GM19468 (cell line): ENCODE measurements at regions not wholly inside any gene's neighbourhood (a gene's known extent, or its start where the extent isn't known, plus 50 kb on each side); places are given as distances from the start of the nearest gene placed in this dataset.

Source experiments
- ATAC-seq: cut with Tn5 transposase; IDR thresholded peaks from one replicate; pipeline ENCODE4 v1.9.1; 2021; ENCODE audit warnings: mild to moderate bottlenecking, moderate library complexity, moderate number of reproducible peaks; ENCODE audit not compliant: unreplicated experiment; ENCODE audit errors: extremely low read depth

DNA sequence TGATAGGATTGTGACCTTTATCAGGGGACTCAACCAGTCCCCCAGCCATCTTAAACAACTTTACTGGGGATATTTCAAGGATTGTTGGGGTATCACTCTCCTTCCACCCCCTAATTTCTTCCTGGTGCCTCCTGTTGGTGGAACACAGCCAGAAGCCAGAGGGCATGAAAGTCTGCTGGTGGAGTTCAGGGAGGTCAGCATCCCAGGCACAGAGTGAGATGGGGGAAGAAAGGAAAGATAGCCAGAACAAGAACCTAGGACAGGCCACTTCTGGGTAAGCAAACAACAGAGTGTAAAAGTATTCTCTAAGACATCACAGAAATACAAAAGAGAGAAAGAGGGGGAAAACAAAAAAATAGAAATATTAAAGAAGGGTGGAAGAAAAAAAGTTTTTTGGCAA lies 101.8 kb downstream of the SPRY2 start:
- ATAC-seq = no peak

DNA sequence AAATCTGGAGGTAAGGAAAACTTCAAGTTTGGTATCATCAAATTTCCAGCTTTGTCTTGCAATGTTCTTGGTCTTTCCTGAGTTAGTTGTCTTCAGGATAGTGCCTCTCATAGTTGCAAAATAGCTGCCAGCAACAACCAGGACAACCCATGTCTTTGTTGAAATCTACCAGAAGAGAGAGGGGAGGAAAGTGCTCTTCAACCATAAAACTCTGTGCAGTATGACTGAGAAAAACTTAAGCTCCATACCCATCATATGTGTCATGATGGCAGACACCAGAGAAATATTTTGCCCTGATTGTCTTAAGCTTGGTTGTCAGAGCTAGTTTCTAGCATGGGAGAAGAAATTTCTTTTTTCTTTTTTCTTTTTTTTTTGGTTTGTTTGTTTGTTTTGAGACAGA lies 103.3 kb downstream of the SPRY2 start:
- ATAC-seq = no peak

- ATAC-seq = no peak
These were observed 105.0 kb downstream of the SPRY2 start for GRCh38 chr13:80235967-80236302.

GRCh38 chr13:80235166-80235966 lies 105.6 kb downstream of the SPRY2 start:
- ATAC-seq = peak; percentile 83

- no peak for ATAC-seq
These were observed 113.3 kb downstream of the SPRY2 start for GRCh38 chr13:80227645-80228044.

DNA sequence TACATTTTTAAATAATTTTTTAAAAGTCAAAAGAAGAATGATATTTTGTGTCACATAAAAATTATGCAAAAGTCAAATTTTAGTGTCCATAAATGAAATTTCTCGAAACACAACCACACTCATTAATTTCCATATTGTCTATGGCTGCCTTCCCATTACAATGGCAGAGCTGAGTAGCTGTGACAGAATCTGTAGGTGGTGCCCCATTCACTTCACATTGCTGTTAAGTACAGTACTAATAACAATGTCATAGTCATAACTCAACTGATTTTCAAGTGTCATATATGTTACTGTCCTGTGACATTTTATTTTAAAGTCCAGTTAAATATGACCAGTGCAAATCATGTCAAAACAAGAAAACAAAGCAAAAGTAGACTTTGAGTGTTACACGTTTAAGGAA lies 114.3 kb downstream of the SPRY2 start:
- no peak for ATAC-seq

DNA sequence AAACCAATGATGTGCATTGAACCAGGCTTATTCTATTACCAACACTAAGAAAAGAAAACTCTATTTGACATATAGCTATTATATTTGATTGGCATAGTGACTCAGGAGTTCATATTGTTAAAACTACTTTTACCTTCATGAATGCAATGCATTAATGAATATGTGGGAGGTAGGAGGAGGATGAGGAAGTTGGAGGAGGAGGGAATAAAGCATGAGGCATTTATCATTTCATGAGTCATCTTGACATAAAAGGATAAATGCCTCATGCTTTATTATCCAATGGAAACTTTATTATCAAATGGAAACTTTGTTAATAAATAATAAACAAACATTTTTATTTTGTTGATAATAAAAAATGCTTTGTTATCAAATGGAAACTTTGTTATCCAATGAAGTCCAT lies 116.5 kb downstream of the SPRY2 start:
- ATAC-seq = no peak

- ATAC-seq = no peak
These were observed 123.1 kb downstream of the SPRY2 start for GRCh38 chr13:80217614-80218456.

- no peak for ATAC-seq
These were observed 125.6 kb downstream of the SPRY2 start for GRCh38 chr13:80215368-80215767.

- ATAC-seq = no peak
These were observed 126.4 kb downstream of the SPRY2 start for GRCh38 chr13:80214521-80214991.

DNA sequence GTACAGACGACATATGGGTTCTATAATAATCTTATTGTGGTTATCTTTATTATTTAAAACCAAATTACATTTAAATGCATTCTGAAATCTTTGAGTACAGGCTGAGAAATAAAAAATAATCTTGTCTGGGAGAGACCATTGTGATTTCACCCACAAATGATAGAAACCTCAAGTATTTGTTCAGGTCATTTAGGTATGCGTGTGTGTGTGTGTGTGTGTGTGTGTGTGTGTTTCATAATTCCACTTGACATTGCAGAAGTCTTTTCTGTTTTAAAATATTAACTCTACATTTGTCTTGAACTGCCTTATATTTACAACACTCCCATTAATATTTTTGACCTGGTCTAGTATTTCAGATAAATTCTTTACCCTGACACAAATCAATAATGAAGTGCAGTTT lies 126.9 kb downstream of the SPRY2 start:
- ATAC-seq = no peak

DNA sequence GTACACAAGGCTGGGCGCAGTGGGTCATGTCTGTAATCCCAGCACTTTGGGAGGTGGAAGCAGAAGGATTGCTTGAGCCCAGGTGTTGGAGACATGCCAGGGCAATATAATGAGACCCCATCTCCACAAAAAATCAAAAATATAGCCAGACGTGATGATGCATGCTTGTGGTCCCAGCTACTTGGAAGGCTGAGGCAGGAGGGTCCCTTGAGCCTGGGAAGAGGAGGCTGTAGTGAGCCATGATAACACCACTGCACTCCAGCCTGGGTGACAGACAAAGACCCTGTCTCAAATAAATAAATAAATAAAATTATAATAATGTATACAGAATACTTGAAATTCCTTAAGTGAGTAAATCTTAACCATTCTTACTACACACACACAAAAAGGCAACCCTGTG lies 127.7 kb downstream of the SPRY2 start:
- no peak for ATAC-seq

DNA sequence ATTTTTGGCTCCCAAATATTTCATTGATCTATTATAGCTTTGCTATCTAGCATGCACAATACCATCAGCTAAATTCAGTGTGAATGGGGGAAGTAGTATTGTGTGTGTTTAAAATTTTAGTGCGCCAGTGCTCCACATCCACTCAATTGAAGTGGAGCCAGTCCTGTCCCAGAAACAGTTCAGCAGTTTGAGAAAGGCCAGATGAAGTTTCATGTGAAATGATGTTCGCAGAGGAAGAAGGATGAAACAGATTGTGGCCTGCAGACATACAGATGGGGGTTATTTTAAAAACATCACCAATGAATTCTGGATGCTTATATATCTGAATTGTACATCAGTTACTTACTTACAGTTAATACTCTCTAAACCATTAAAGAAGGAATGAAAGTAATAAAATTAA lies 129.4 kb downstream of the SPRY2 start:
- no peak for ATAC-seq

DNA sequence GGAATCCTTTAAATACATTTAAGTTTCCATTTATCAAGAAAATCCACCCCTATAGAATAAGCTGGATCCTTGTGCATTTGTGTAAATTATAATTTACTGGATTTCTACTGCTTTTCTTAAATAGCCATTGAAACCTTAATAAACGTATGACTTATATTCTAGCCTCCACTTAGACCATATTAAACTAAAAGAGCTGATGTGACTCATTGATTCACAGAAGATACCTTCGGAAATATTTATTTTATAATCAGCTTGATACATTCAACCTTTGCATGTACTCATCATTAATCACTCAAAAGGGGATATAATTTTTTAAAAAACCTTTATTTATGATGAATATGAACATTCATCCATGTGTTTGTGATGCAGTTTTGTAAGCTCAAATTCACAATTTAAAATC lies 136.3 kb downstream of the SPRY2 start:
- no peak for ATAC-seq

DNA sequence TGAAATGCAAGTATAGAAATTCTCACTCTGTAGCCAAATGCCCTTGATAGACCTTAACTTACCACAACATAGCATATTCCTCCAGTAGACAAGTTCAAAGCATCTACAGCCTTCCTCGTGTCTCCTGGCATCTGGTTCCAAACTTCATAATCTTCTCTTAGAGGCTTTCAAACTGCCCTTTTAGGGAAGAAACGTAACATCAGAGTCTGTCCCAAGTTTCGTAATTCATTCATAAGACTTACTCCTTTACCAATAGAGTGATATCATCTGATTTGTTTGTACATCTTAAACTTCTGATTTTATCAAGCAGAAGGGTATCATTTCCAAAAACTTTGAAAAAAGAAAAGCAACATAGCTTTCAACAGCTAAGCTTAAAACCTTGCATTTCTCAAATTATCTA lies 137.4 kb downstream of the SPRY2 start:
- no peak for ATAC-seq

DNA sequence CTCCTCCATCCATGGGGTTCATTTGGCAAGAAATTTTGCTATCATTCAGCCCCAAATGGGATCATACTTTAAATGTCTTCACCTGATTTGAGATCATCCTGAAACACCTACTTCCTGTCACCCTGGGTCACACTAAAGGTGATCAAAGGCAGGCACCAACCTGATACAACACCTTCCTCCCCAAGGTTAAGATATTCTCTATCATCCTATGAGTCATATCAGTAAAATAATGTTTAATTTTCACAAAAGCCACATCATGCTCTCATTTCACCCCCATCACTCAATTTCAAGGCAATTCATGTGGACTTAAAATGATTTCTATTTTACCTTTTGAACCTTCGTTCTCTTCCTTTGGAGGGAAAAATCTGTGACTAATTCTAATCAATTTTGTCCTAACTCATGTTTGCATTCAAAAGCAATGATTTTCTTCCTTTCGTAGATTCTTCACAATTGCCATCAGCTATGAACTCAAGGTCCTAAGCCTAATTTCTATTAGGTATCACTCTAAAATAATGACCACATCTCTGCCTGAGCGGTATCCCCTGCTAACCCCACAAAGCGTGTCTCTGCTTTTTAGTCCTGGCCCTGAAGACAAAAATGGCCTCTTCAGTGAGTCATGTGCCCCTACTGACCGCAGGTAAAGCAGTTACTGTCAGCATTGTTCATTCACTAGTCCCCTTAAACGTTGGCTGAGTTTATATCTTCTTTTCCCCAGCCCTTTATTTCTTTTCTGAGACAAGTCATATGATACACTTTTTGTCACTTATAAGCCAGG lies 139.0 kb downstream of the SPRY2 start:
- no peak for ATAC-seq

DNA sequence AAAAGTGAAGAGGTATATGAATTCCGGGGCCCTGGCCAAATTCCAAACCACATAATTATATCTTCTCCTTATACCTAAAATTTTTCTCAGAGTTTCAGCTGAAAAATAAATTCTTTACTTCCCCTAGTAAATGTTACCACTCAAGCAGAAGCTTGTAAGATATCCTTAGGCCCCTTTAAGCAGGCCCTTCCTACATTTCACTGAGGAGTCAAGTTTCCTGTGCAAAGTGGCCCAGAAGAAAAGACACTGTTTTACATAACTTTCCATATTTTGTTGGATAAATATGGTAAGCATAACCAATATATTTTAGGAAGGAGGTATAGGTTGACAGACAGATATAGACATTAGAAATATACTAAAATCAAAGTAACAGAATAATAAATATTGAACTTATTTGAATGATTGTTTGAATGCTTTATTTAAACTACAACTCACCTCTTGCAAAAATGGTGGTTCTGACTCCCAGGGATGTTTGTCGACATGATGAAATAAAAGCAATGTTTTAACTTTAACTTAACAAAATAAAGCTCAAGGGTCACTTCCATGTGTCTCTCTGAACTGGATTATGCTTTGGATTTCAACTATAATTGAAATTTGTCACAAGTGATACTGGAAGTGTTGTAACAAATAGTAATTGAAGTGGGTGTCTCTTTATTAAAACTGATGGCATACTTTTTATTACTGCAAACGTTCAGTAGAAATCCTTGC lies 141.2 kb downstream of the SPRY2 start:
- no peak for ATAC-seq

DNA sequence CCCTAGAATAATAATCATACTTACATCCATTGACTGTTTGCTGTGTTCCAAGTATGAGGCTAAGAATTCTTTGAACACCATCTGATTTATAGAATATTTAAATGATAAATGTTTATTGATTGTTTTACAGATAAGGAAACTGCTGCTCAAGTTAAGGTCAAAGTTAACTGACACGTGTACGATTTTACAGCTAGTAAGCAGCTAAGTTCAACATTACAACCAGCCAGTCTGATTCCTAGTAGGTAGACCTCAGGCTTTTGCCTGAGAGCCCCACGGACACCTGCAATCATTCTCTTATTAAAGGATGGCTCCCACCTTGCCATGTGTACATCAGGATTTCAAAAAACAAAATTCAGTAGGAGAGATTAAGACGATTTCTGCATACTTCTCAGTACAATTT lies 141.9 kb downstream of the SPRY2 start:
- ATAC-seq = no peak

GRCh38 chr13:80196756-80197155 lies 144.2 kb downstream of the SPRY2 start:
- no peak for ATAC-seq

DNA sequence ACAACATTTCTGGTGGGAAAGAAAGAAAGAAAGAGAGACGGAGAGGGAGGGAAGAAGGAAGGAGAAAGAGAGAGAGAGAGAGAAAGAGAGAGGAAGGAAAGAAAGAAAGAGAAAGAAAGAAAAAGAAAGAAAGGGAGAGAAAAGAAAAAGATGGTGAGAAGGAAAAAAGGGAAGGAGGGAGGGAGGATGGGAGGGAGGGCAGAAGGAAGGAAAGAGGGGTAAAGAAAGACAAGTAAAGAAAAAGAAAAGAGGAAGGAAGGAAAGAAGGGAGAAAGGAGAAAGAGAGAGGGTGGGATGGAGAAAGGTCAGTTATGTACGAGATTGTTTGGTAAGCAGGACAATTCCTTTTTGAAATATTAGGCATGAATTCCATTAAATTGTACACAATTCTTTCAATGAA lies 145.3 kb downstream of the SPRY2 start:
- ATAC-seq = no peak
